SK-N-SH (cell line): ENCODE measurements at regions not wholly inside any gene's neighbourhood (a gene's known extent, or its start where the extent isn't known, plus 50 kb on each side); places are given as distances from the start of the nearest gene placed in this dataset.

Experiments
- CHD2 ChIP-seq: fragments of 150-350 bp; IDR thresholded peaks from 2 replicates; pipeline ENCODE4 v1.6.1; 2018; ENCODE audit warnings: low read length; ENCODE audit not compliant: partially characterized antibody
- CTCF ChIP-seq: fragments of 200-600 bp; sonication (generic); IDR thresholded peaks from 2 replicates; pipeline ENCODE4 v1.6.1; 2017; ENCODE audit warnings: antibody characterized with exemption, mild to moderate bottlenecking, moderate library complexity
- EP300 ChIP-seq, 2 experiments: IDR thresholded peaks; 2 replicates each; pipeline versions ENCODE4 v1.4.0 to v1.6.1; 2012; ENCODE audit warnings: borderline replicate concordance in 1 of 2, low read depth in 1 of 2, low read length in 1 of 2
- NFIC ChIP-seq: IDR thresholded peaks from 2 replicates; pipeline ENCODE4 v1.4.0; 2012; ENCODE audit warnings: borderline replicate concordance
- NRF1 ChIP-seq: IDR thresholded peaks from 2 replicates; pipeline ENCODE4 v1.6.1; 2012; ENCODE audit warnings: low read depth, mild to moderate bottlenecking, low read length
- RAD21 ChIP-seq: IDR thresholded peaks from 2 replicates; pipeline ENCODE4 v1.6.1; 2012; ENCODE audit warnings: mild to moderate bottlenecking, low read length
- TAF1 ChIP-seq: IDR thresholded peaks from 2 replicates; pipeline ENCODE4 v1.6.1; 2012; ENCODE audit warnings: low read depth, mild to moderate bottlenecking, low read length, moderate library complexity, borderline replicate concordance
- TCF12 ChIP-seq: IDR thresholded peaks from 2 replicates; pipeline ENCODE4 v1.4.0; 2012
- ZBTB33 ChIP-seq: IDR thresholded peaks from 2 replicates; pipeline ENCODE4 v1.4.0; 2012; ENCODE audit warnings: low read depth, borderline replicate concordance

DNA sequence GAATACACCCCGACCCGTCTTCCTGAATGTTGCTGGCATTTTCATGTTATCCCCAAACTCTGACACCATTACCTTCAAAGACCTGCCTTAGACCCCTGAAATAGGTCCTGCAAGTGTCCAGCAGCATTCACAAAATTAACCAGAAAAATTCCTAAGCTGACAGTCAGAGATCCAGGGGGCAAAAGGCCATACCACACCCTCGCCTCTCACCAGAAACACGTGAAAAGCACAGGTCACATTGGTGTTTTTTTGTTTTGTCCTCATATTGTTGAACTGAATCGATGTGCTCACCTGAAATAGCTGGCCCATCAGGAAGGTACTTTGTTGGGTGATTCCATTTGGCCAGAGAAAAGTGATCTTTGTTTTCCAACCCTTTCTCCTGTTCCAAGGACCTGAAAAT is 113.1 kb upstream of the HES1 start:
- TF ChIP-seq CTCF: no peak
- TF ChIP-seq ZBTB33: no peak
- TF ChIP-seq NRF1: no peak
- TF ChIP-seq TAF1: no peak
- TF ChIP-seq NFIC: no peak
- no peak for TF ChIP-seq EP300 (IDR thresholded peaks at IDR 0.05; ENCODE audit: borderline replicate concordance in 1 of 2, low read depth in 1 of 2, low read length in 1 of 2)
- no peak for TF ChIP-seq RAD21
- no peak for TF ChIP-seq TCF12
- TF ChIP-seq CHD2: no peak
